GM21529 (cell line): ENCODE measurements at regions not wholly inside any gene's neighbourhood (a gene's known extent, or its start where the extent isn't known, plus 50 kb on each side); places are given as distances from the start of the nearest gene placed in this dataset.
A peak's percentile ranks its signal among the peaks of the same experiment; 100 is the strongest.
"Not testable (repeated sequence)": the region's sequence is repeated elsewhere in the genome, so short reads cannot be mapped to it uniquely, and the experiment has no call there.

ENCODE experiments used
- ATAC-seq: cut with Tn5 transposase; IDR thresholded peaks from one replicate; pipeline ENCODE4 v1.9.1; 2021; ENCODE audit not compliant: unreplicated experiment

GRCh38 chr9:67708109-67708508, 150.6 kb upstream of the ANKRD20A1 start:
- ATAC-seq, result not testable (repeated sequence)

GRCh38 chr9:67711429-67711828, 147.3 kb upstream of the ANKRD20A1 start:
- not testable (repeated sequence) for ATAC-seq

DNA sequence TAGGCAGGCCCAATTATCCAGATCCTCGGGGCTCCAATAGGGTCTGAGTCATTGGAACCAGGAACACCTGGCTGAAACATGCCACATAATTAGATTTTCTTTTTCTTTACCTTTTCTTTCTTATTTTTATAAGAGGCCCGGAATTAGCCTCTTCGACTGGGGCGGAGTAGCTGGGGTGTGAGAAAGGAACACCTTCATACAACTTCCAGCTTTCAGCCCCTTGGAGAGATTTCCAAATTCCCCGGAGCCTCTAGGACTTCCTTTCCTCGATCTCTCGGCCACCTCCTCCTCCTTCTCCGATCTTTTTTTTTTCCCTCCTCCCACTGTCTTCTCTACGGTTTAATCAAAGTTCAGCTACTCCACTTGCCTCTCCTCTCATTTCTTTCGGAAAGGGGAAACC, 146.8 kb upstream of the ANKRD20A1 start:
- not testable (repeated sequence) for ATAC-seq

- ATAC-seq, result not testable (repeated sequence)
Measured at GRCh38 chr9:67712956-67713355, 145.8 kb upstream of the ANKRD20A1 start.

- not testable (repeated sequence) for ATAC-seq
Measured at GRCh38 chr9:67717830-67718388, 140.8 kb upstream of the ANKRD20A1 start.

- not testable (repeated sequence) for ATAC-seq
Measured at GRCh38 chr9:67720491-67720890, 138.2 kb upstream of the ANKRD20A1 start.

- ATAC-seq, result peak; percentile 72
Measured at GRCh38 chr9:67722460-67723090, 136.2 kb upstream of the ANKRD20A1 start.

- ATAC-seq, result not testable (repeated sequence)
Measured at GRCh38 chr9:67723185-67723584, 135.5 kb upstream of the ANKRD20A1 start.

DNA sequence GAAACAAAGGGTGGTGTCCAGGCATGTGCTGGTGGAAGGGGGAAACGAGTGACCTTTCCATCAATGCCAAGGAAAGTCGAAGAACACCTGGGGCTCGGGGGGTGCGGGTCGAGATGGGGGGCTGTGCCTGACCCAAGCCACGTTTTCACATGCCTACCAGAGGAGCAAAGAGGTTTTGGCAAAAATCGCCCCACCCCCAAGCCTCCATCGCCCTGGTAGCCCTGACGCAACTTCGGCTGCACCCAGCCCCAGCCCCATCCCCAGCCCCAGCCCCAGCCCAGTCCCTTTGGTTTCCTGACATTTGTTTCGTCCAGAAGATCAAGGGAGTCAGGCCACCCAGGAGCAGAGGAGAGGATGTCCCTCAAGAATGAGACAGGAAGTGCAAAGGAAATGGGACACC, 133.8 kb upstream of the ANKRD20A1 start:
- ATAC-seq, result not testable (repeated sequence)

GRCh38 chr9:67726213-67726988, 132.3 kb upstream of the ANKRD20A1 start:
- peak; percentile 77 for ATAC-seq

- ATAC-seq, result not testable (repeated sequence)
Measured at GRCh38 chr9:67763133-67763532, 95.6 kb upstream of the ANKRD20A1 start.

DNA sequence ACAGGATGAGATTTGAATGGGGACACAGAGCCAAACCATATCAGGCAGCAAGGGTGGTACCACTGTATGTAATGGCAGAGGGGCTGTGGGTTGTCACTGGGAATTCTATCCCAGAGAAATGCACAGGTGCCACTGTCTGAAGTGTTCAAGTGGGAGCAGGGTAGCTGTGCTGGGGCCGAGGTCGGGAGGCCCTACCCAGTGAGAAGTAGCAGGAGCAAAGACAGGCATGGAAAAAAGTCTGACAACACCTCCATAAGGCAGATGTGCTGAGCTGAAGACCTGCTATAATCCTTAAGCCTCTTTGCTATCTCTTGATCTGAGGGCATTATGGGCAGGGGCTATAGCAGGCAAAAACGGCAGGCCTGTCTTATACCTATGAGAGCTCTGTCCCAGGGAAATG, 86.9 kb upstream of the ANKRD20A1 start:
- ATAC-seq, result not testable (repeated sequence)

- not testable (repeated sequence) for ATAC-seq
Measured at GRCh38 chr9:67800170-67800569, 58.6 kb upstream of the ANKRD20A1 start.
